Mucosa of descending colon (tissue), 3 donors: ENCODE measurements at regions not wholly inside any gene's neighbourhood (a gene's known extent, or its start where the extent isn't known, plus 50 kb on each side); places are given as distances from the start of the nearest gene placed in this dataset.

Experiments
- ATAC-seq: fragments of 200-7000 bp; cut with Tn5 transposase; one replicate; pipeline ENCODE4 v1.9.1; 2020; ENCODE audit warnings: mild to moderate bottlenecking, moderate library complexity
- DNase-seq, 3 donors: peaks; one replicate each; pipeline ENCODE4 v3.0.0-alpha.2; 2020
- H3K36me3 ChIP-seq: fragments of 200-600 bp; one replicate; pipeline ENCODE4 v1.8.0; 2021; ENCODE audit warnings: low read depth, mild to moderate bottlenecking
- H3K4me1 ChIP-seq: fragments of 200-600 bp; one replicate; pipeline ENCODE4 v1.8.0; 2021; ENCODE audit warnings: low read depth, mild to moderate bottlenecking
- H3K4me3 ChIP-seq: fragments of 200-600 bp; one replicate; pipeline ENCODE4 v1.8.0; 2021; ENCODE audit warnings: mild to moderate bottlenecking
- H3K9me3 ChIP-seq: fragments of 200-600 bp; one replicate; pipeline ENCODE4 v1.8.0; 2021; ENCODE audit warnings: mild to moderate bottlenecking
- CTCF ChIP-seq: fragments of 200-600 bp; IDR thresholded peaks from one replicate; pipeline ENCODE4 v1.8.0; 2022; ENCODE audit warnings: antibody characterized with exemption, mild to moderate bottlenecking
- intact Hi-C, 2 donors: fragments of 100-400 bp; cut with DNase I in 1 of 2; cut with micrococcal nuclease in 1 of 2; formaldehyde crosslinking; loops; one replicate each; pipeline versions ENCODE4 v1.11.0 to v1.11.1; 2022; cut with DNase I, micrococcal nuclease
- donor health status: DM: no; HTN: no; CAD: no; lungs with moderate emphysema.
- donor health status: DM: no; HTN: no; CAD: no.
- donor health status: DM: no; HTN: yes; CAD: no.

DNA sequence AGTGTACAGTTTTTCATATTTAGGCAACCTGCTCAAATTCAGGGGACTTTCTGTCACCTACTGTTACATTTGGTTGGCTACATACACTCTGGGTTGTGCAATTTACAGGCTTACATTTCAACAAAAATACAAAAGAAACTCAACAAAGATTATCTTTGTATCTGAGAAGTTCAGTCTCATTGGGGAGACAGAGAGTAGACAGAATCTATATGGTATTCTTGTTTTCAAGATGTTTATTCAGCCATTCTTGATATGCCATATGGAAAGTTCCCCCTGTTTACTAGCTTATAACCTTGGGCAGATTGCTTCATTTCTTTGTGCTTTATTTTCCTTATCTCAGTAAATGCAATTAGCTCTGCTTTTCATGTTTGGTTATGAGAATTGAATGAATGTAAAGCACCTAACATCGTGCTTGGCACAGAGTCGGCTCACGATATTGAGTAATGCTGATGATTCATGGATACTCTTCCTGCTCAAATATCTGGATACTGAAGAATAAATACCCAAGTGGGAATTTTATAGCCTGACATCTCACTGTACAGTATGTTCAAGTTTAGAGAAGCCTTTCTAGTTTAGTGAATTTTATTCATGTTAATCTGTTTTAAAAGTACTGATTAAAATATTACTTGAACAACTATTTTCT, 96.5 kb upstream of the PACRGL start:
- no peak overlapping the region for H3K4me3 ChIP-seq
- ATAC-seq, result peak; percentile 82
- no peaks in the 10 kb centered on the region for H3K9me3 ChIP-seq
- intact Hi-C loops, result no loop called here
- no peak for TF ChIP-seq CTCF
- DNase-seq, result no peak
- H3K36me3 ChIP-seq, result no peaks in the 10 kb centered on the region
- H3K4me1 ChIP-seq, result no peaks in the 10 kb centered on the region

DNA sequence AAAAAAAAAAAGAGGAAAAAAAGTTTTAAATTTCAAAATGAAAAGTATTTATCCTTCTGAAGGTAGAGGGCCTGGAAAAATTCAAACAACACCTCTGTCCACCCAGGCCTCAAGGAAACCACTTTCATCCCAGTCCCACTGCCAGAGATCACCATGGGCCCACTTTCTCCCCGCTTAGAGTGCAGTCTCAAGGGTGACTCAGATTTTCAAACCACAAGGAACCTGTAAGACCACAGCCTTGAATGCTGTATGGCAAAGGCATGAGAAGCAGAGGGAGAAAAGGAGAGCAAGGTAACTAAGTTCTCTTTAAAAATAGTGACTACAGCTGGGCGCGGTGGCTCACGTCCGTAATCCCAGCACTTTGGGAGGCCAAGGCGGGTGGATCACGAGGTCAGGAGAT, 87.9 kb upstream of the PACRGL start:
- no peak overlapping the region for H3K4me3 ChIP-seq
- DNase-seq (no peak), ATAC-seq (no peak)
- H3K9me3 ChIP-seq, result no peaks in the 10 kb centered on the region
- intact Hi-C loops, result no loop called here
- no peaks in the 10 kb centered on the region for H3K4me1 ChIP-seq
- no peak for TF ChIP-seq CTCF
- H3K36me3 ChIP-seq, result no peaks in the 10 kb centered on the region

DNA sequence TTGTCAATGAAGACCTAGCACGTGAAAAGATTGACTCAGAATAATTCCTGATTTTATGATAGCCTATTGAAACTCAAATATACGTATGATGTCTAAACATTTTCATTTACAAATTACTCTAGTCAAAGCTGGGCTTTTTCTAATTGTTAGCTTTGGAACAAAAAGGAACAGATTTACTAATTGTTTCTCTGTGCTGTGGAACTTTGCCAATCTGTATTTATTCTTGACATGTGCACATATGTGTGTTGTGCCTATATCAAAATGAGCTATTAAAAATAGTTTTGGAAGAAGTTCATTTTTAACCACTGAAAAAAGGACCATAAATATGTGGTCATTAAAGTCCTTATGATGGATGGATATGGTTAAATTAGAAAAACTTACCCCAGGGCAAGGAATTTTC, 85.4 kb upstream of the PACRGL start:
- Histone ChIP-seq H3K4me3 (no peak overlapping the region), H3K4me1 (no peaks in the 10 kb centered on the region), H3K9me3 (no peaks in the 10 kb centered on the region), H3K36me3 (no peaks in the 10 kb centered on the region)
- intact Hi-C loops, result no loop called here
- DNase-seq (no peak), ATAC-seq (no peak)
- no peak for TF ChIP-seq CTCF

- no peak for TF ChIP-seq CTCF
- ATAC-seq (no peak), DNase-seq (no peak)
- intact Hi-C loops, result no loop called here
- H3K36me3 ChIP-seq, result no peaks in the 10 kb centered on the region
- H3K4me1 ChIP-seq, result no peaks in the 10 kb centered on the region
- H3K4me3 ChIP-seq, result no peak overlapping the region
- no peaks in the 10 kb centered on the region for H3K9me3 ChIP-seq
Measured at GRCh38 chr4:20615486-20616260, 84.6 kb upstream of the PACRGL start.

- ATAC-seq (peak; percentile 80), DNase-seq (no peak)
- no peaks in the 10 kb centered on the region for H3K36me3 ChIP-seq
- H3K4me1 ChIP-seq, result no peaks in the 10 kb centered on the region
- no peaks in the 10 kb centered on the region for H3K9me3 ChIP-seq
- intact Hi-C loops, result no loop called here
- no peak for TF ChIP-seq CTCF
- H3K4me3 ChIP-seq, result no peak overlapping the region
Measured at GRCh38 chr4:20616313-20616712, 83.9 kb upstream of the PACRGL start.
